Central memory CD4-positive, alpha-beta T cell (primary cell): ENCODE measurements at regions not wholly inside any gene's neighbourhood (a gene's known extent, or its start where the extent isn't known, plus 50 kb on each side); places are given as distances from the start of the nearest gene placed in this dataset.

Source experiments
- DNase-seq: peaks from one replicate; pipeline ENCODE4 v3.0.0; 2022

- no peak for DNase-seq
Observed at GRCh38 chr18:42187611-42188380, 232.8 kb downstream of the PIK3C3 start.

- DNase-seq: no peak
Observed at GRCh38 chr18:42190643-42191042, 235.6 kb downstream of the PIK3C3 start.

- DNase-seq: no peak
Observed at GRCh38 chr18:42192251-42193248, 237.5 kb downstream of the PIK3C3 start.

GRCh38 chr18:42196651-42197050 lies 241.6 kb downstream of the PIK3C3 start:
- DNase-seq: no peak

- no peak for DNase-seq
Observed at GRCh38 chr18:42201137-42201536, 246.1 kb downstream of the PIK3C3 start.

- DNase-seq: no peak
Observed at GRCh38 chr18:42211201-42211600, 256.2 kb downstream of the PIK3C3 start.

GRCh38 chr18:42222557-42222956 lies 267.5 kb downstream of the PIK3C3 start:
- no peak for DNase-seq

- no peak for DNase-seq
Observed at GRCh38 chr18:42228581-42228980, 273.5 kb downstream of the PIK3C3 start.

GRCh38 chr18:42229211-42230210 lies 274.5 kb downstream of the PIK3C3 start:
- no peak for DNase-seq

- no peak for DNase-seq
Observed at GRCh38 chr18:42230636-42231035, 275.6 kb downstream of the PIK3C3 start.

- no peak for DNase-seq
Observed at GRCh38 chr18:42231284-42231683, 276.2 kb downstream of the PIK3C3 start.

GRCh38 chr18:42231796-42232195 lies 276.8 kb downstream of the PIK3C3 start:
- DNase-seq: no peak

- no peak for DNase-seq
Observed at GRCh38 chr18:42233908-42234307, 278.9 kb downstream of the PIK3C3 start.

GRCh38 chr18:42242758-42243157 lies 287.7 kb downstream of the PIK3C3 start:
- DNase-seq: no peak

- no peak for DNase-seq
Observed at GRCh38 chr18:42245137-42245536, 290.1 kb downstream of the PIK3C3 start.

- no peak for DNase-seq
Observed at GRCh38 chr18:42255908-42256765, 301.1 kb downstream of the PIK3C3 start.

- no peak for DNase-seq
Observed at GRCh38 chr18:42258301-42258965, 303.4 kb downstream of the PIK3C3 start.

GRCh38 chr18:42261731-42262130 lies 306.7 kb downstream of the PIK3C3 start:
- DNase-seq: no peak

- no peak for DNase-seq
Observed at GRCh38 chr18:42264497-42264896, 309.5 kb downstream of the PIK3C3 start.

- DNase-seq: no peak
Observed at GRCh38 chr18:42268186-42268725, 313.2 kb downstream of the PIK3C3 start.

GRCh38 chr18:42268798-42269197 lies 313.8 kb downstream of the PIK3C3 start:
- no peak for DNase-seq
